SK-N-SH (cell line): ENCODE measurements at regions not wholly inside any gene's neighbourhood (a gene's known extent, or its start where the extent isn't known, plus 50 kb on each side); places are given as distances from the start of the nearest gene placed in this dataset.

Source experiments
- CHD2 ChIP-seq: fragments of 150-350 bp; IDR thresholded peaks from 2 replicates; pipeline ENCODE4 v1.6.1; 2018; ENCODE audit warnings: low read length; ENCODE audit not compliant: partially characterized antibody
- MXI1 ChIP-seq: IDR thresholded peaks from 2 replicates; pipeline ENCODE4 v1.6.1; 2012; ENCODE audit warnings: mild to moderate bottlenecking, low read depth, low read length, improper control_type of control experiment
- POLR2AphosphoS5 ChIP-seq: IDR thresholded peaks from 2 replicates; pipeline ENCODE4 v1.6.1; 2012; ENCODE audit warnings: low read depth, low read length
- SIN3A ChIP-seq: IDR thresholded peaks from 2 replicates; pipeline ENCODE4 v1.6.1; 2012; ENCODE audit warnings: low read depth, mild to moderate bottlenecking, low read length, moderate library complexity, borderline replicate concordance
- TAF1 ChIP-seq: IDR thresholded peaks from 2 replicates; pipeline ENCODE4 v1.6.1; 2012; ENCODE audit warnings: low read depth, mild to moderate bottlenecking, low read length, moderate library complexity, borderline replicate concordance
- TF ChIP-seq, protein P1 (sequence below): fragments of 200-600 bp; sonication (generic); IDR thresholded peaks from 2 replicates; pipeline ENCODE4 v1.6.1; 2017; ENCODE audit warnings: antibody characterized with exemption, mild to moderate bottlenecking, moderate library complexity
- TF ChIP-seq, protein P2 (sequence below): IDR thresholded peaks from 2 replicates; pipeline ENCODE4 v1.6.1; 2012; ENCODE audit warnings: mild to moderate bottlenecking, low read depth, low read length, moderate library complexity

DNA sequence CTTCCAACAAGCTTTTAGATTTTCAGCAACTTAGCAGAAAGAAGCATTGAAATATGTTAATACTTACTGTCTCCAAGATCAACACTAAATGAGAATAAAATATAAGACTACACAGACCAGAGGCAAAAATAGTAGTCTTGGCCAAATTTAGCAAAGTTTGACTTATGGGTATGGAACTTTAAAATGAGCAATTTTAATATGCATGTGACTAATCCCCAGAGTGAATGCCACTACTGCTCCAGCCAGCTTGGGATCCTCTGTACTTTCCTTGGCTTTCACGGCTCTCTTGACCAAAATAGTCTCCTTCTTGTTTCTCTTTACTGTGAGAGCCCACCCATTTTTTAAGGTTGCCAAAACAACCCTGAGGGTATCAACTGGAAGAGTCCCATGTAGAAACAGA, 148.0 kb upstream of the GRIA1 start:
- TF ChIP-seq SIN3A (no peak), MXI1 (no peak), CHD2 (no peak), TAF1 (no peak), POLR2AphosphoS5 (no peak)
- TF ChIP-seq, protein P1, sequence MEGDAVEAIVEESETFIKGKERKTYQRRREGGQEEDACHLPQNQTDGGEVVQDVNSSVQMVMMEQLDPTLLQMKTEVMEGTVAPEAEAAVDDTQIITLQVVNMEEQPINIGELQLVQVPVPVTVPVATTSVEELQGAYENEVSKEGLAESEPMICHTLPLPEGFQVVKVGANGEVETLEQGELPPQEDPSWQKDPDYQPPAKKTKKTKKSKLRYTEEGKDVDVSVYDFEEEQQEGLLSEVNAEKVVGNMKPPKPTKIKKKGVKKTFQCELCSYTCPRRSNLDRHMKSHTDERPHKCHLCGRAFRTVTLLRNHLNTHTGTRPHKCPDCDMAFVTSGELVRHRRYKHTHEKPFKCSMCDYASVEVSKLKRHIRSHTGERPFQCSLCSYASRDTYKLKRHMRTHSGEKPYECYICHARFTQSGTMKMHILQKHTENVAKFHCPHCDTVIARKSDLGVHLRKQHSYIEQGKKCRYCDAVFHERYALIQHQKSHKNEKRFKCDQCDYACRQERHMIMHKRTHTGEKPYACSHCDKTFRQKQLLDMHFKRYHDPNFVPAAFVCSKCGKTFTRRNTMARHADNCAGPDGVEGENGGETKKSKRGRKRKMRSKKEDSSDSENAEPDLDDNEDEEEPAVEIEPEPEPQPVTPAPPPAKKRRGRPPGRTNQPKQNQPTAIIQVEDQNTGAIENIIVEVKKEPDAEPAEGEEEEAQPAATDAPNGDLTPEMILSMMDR, result no peak
- TF ChIP-seq, protein P2, sequence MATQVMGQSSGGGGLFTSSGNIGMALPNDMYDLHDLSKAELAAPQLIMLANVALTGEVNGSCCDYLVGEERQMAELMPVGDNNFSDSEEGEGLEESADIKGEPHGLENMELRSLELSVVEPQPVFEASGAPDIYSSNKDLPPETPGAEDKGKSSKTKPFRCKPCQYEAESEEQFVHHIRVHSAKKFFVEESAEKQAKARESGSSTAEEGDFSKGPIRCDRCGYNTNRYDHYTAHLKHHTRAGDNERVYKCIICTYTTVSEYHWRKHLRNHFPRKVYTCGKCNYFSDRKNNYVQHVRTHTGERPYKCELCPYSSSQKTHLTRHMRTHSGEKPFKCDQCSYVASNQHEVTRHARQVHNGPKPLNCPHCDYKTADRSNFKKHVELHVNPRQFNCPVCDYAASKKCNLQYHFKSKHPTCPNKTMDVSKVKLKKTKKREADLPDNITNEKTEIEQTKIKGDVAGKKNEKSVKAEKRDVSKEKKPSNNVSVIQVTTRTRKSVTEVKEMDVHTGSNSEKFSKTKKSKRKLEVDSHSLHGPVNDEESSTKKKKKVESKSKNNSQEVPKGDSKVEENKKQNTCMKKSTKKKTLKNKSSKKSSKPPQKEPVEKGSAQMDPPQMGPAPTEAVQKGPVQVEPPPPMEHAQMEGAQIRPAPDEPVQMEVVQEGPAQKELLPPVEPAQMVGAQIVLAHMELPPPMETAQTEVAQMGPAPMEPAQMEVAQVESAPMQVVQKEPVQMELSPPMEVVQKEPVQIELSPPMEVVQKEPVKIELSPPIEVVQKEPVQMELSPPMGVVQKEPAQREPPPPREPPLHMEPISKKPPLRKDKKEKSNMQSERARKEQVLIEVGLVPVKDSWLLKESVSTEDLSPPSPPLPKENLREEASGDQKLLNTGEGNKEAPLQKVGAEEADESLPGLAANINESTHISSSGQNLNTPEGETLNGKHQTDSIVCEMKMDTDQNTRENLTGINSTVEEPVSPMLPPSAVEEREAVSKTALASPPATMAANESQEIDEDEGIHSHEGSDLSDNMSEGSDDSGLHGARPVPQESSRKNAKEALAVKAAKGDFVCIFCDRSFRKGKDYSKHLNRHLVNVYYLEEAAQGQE, result no peak
